HG03378 (cell line): ENCODE measurements at regions not wholly inside any gene's neighbourhood (a gene's known extent, or its start where the extent isn't known, plus 50 kb on each side); places are given as distances from the start of the nearest gene placed in this dataset.

ENCODE experiments used
- ATAC-seq: cut with Tn5 transposase; IDR thresholded peaks from one replicate; pipeline ENCODE4 v1.9.1; 2021; ENCODE audit warnings: mild to moderate bottlenecking, moderate library complexity; ENCODE audit not compliant: unreplicated experiment

GRCh38 chr10:118472415-118473304, 122.8 kb downstream of the PRLHR start:
- no peak for ATAC-seq

- ATAC-seq, result no peak
These were observed 123.6 kb downstream of the PRLHR start for GRCh38 chr10:118471863-118472262.

- no peak for ATAC-seq
These were observed 125.0 kb downstream of the PRLHR start for GRCh38 chr10:118470470-118470869.

- ATAC-seq, result no peak
These were observed 125.1 kb upstream of the FAM204A start for GRCh38 chr10:118467200-118467599.

GRCh38 chr10:118465300-118465874, 123.3 kb upstream of the FAM204A start:
- ATAC-seq, result no peak

- ATAC-seq, result no peak
These were observed 121.6 kb upstream of the FAM204A start for GRCh38 chr10:118463740-118464139.

GRCh38 chr10:118462401-118462800, 120.3 kb upstream of the FAM204A start:
- ATAC-seq, result no peak

GRCh38 chr10:118459642-118460193, 117.6 kb upstream of the FAM204A start:
- ATAC-seq, result no peak

- no peak for ATAC-seq
These were observed 117.0 kb upstream of the FAM204A start for GRCh38 chr10:118458957-118459641.

- ATAC-seq, result no peak
These were observed 115.8 kb upstream of the FAM204A start for GRCh38 chr10:118457824-118458428.

- ATAC-seq, result no peak
These were observed 113.1 kb upstream of the FAM204A start for GRCh38 chr10:118455181-118455695.

GRCh38 chr10:118454211-118454610, 112.1 kb upstream of the FAM204A start:
- no peak for ATAC-seq

- no peak for ATAC-seq
These were observed 110.0 kb upstream of the FAM204A start for GRCh38 chr10:118452098-118452497.

GRCh38 chr10:118449521-118449920, 107.4 kb upstream of the FAM204A start:
- no peak for ATAC-seq

- ATAC-seq, result no peak
These were observed 106.6 kb upstream of the FAM204A start for GRCh38 chr10:118448744-118449143.

GRCh38 chr10:118447478-118448270, 105.5 kb upstream of the FAM204A start:
- ATAC-seq, result no peak

- no peak for ATAC-seq
These were observed 103.4 kb upstream of the FAM204A start for GRCh38 chr10:118445535-118445934.

- ATAC-seq, result no peak
These were observed 101.9 kb upstream of the FAM204A start for GRCh38 chr10:118444069-118444468.

- ATAC-seq, result no peak
These were observed 99.9 kb upstream of the FAM204A start for GRCh38 chr10:118442032-118442431.

GRCh38 chr10:118439824-118440223, 97.7 kb upstream of the FAM204A start:
- no peak for ATAC-seq
